Neural progenitor cell (in vitro differentiated cells): ENCODE measurements at regions not wholly inside any gene's neighbourhood (a gene's known extent, or its start where the extent isn't known, plus 50 kb on each side); places are given as distances from the start of the nearest gene placed in this dataset.

Experiments used
- DNase-seq: peaks from one replicate; pipeline ENCODE4 v3.0.0-alpha.2; 2016; ENCODE audit warnings: low spot score
- H2AFZ ChIP-seq: fragments of 200-600 bp; sonication (generic); replicated peaks from 2 replicates; pipeline ENCODE4 v1.6.1; 2016; ENCODE audit warnings: antibody characterized with exemption
- H3F3A ChIP-seq: fragments of 200-600 bp; sonication (generic); 2 replicates; pipeline ENCODE4 v1.6.1; 2016; ENCODE audit warnings: antibody characterized with exemption, low read depth
- H3K27ac ChIP-seq: fragments of 200-600 bp; sonication (generic); 2 replicates; pipeline ENCODE4 v1.5.1; 2016; ENCODE audit warnings: mild to moderate bottlenecking
- H3K27me3 ChIP-seq: fragments of 200-600 bp; sonication (generic); 2 replicates; pipeline ENCODE4 v1.6.1; 2016; ENCODE audit warnings: mild to moderate bottlenecking, moderate library complexity
- H3K36me3 ChIP-seq: fragments of 200-600 bp; sonication (generic); 2 replicates; pipeline ENCODE4 v1.5.1; 2016
- H3K4me1 ChIP-seq: fragments of 200-600 bp; sonication (generic); 2 replicates; pipeline ENCODE4 v1.6.1; 2016; ENCODE audit warnings: mixed run types
- H3K4me2 ChIP-seq: fragments of 200-600 bp; sonication (generic); 2 replicates; pipeline ENCODE4 v1.6.1; 2016
- H3K4me3 ChIP-seq: fragments of 200-600 bp; sonication (generic); 2 replicates; pipeline ENCODE4 v1.5.1; 2016
- H3K79me2 ChIP-seq: fragments of 200-600 bp; sonication (generic); 2 replicates; pipeline ENCODE4 v1.6.1; 2016; ENCODE audit warnings: low read depth
- H3K9ac ChIP-seq: fragments of 200-600 bp; sonication (generic); 2 replicates; pipeline ENCODE4 v1.6.1; 2016
- H3K9me3 ChIP-seq: fragments of 200-600 bp; sonication (generic); 2 replicates; pipeline ENCODE4 v1.5.1; 2016; ENCODE audit warnings: low read depth
- H4K20me1 ChIP-seq: fragments of 200-600 bp; sonication (generic); 2 replicates; pipeline ENCODE4 v1.6.1; 2016; ENCODE audit warnings: low read depth
- H3K27ac Mint-ChIP-seq: 3 replicates; pipeline ENCODE4 v1.8.0; 2021; ENCODE audit warnings: mixed read lengths
- H3K27me3 Mint-ChIP-seq: 2 replicates; pipeline ENCODE4 v1.8.0; 2022; ENCODE audit warnings: low read depth, mild to moderate bottlenecking, inconsistent platforms, moderate library complexity, mixed read lengths; ENCODE audit not compliant: insufficient read depth
- H3K36me3 Mint-ChIP-seq: 3 replicates; pipeline ENCODE4 v1.8.0; 2021; ENCODE audit warnings: mixed read lengths
- H3K4me1 Mint-ChIP-seq: 3 replicates; pipeline ENCODE4 v1.8.0; 2021; ENCODE audit warnings: mixed read lengths
- H3K4me3 Mint-ChIP-seq: 3 replicates; pipeline ENCODE4 v1.8.0; 2021; ENCODE audit warnings: mild to moderate bottlenecking, moderate library complexity, mixed read lengths
- H3K9me3 Mint-ChIP-seq: 3 replicates; pipeline ENCODE4 v1.8.0; 2020; ENCODE audit warnings: mixed read lengths
- EZH2 ChIP-seq: fragments of 200-600 bp; sonication (generic); IDR thresholded peaks from 2 replicates; pipeline ENCODE4 v1.6.1; 2017; ENCODE audit warnings: antibody characterized with exemption, mild to moderate bottlenecking, moderate library complexity
- EZH2phosphoT487 ChIP-seq: fragments of 200-600 bp; sonication (generic); IDR thresholded peaks from 2 replicates; pipeline ENCODE4 v1.6.1; 2017; ENCODE audit warnings: antibody characterized with exemption
- TF ChIP-seq, protein P1 (sequence below): fragments of 200-600 bp; sonication (generic); IDR thresholded peaks from 2 replicates; pipeline ENCODE4 v1.5.1; 2017; ENCODE audit warnings: antibody characterized with exemption, mild to moderate bottlenecking

DNA sequence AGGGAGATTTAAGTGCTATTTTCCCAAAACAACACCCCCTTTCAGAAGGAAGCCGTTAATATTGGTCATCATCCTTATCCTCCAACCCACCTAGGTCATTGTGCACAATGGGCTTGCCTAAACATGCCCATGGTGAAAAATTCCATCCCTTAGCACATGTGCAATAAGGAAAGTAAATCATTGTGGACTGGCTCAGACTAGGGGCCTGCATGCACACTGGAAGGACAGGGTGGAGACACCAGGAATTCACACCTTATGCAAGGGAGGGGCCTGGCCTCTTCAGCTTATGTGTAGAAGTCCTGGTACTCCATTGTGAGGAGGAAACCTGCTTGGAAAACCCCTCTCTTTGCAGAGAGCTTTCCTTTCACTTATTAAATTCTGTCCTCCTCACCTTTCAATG, 311.4 kb upstream of the NDST4 start:
- Mint-ChIP-seq H3K4me3 (no peak overlapping the region), H3K36me3 (peaks cover 3% of the 10 kb centered on the region), H3K27me3 (no peaks in the 10 kb centered on the region), H3K27ac (no peak overlapping the region), H3K9me3 (peaks cover 10% of the 10 kb centered on the region), H3K4me1 (no peaks in the 10 kb centered on the region)
- Histone ChIP-seq H2AFZ (peak overlapping the region; percentile 5), H3K4me1 (no peaks in the 10 kb centered on the region), H3F3A (no peaks in the 10 kb centered on the region), H3K36me3 (no peaks in the 10 kb centered on the region), H3K79me2 (no peaks in the 10 kb centered on the region), H3K4me2 (no peak overlapping the region), H3K27ac (no peak overlapping the region), H3K27me3 (no peaks in the 10 kb centered on the region), H3K9ac (no peak overlapping the region), H4K20me1 (no peaks in the 10 kb centered on the region), H3K4me3 (no peak overlapping the region), H3K9me3 (no peaks in the 10 kb centered on the region)
- no peak for DNase-seq
- TF ChIP-seq EZH2phosphoT487 (no peak), EZH2 (no peak)
- TF ChIP-seq, protein P1, sequence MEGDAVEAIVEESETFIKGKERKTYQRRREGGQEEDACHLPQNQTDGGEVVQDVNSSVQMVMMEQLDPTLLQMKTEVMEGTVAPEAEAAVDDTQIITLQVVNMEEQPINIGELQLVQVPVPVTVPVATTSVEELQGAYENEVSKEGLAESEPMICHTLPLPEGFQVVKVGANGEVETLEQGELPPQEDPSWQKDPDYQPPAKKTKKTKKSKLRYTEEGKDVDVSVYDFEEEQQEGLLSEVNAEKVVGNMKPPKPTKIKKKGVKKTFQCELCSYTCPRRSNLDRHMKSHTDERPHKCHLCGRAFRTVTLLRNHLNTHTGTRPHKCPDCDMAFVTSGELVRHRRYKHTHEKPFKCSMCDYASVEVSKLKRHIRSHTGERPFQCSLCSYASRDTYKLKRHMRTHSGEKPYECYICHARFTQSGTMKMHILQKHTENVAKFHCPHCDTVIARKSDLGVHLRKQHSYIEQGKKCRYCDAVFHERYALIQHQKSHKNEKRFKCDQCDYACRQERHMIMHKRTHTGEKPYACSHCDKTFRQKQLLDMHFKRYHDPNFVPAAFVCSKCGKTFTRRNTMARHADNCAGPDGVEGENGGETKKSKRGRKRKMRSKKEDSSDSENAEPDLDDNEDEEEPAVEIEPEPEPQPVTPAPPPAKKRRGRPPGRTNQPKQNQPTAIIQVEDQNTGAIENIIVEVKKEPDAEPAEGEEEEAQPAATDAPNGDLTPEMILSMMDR, result no peak

DNA sequence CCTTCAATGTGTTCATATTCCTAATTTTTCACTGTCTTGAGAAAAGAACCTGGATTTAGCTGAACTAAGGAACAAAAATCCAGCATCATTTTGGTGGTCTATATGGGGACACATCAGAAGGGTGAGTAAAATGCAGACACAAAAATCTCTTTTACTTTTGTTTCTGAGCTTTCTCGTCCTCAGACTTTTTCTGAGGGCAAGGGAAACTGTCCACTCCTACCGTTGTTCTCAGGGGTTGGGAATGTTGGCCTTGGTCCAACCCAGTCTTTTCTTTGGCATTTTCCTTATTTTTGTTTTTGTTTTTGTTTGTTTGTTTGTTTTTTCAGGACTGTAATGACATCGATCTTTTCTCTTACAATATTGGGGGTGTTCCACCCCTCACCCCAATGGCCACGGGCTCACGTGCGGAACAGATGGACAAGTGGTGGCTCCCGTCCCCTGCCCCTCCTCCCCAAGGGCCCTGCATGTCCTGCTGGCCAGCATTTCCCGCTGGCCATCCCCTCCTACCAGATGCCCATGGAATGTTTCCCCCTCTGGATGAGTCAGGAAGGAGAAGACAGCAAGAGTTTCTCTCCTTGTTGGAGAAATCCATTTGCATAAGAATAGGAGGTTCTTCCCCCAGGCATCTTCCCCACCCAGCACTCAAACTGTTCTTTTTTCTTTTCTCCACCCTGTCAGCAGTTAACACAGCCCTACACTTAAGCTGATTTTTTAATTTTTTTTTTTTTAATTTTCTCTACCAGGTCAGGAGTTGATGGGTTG, 305.4 kb upstream of the NDST4 start:
- H3K4me1 Mint-ChIP-seq, result no peaks in the 10 kb centered on the region
- H3F3A ChIP-seq, result no peaks in the 10 kb centered on the region
- H2AFZ ChIP-seq, result no peak overlapping the region
- H4K20me1 ChIP-seq, result no peaks in the 10 kb centered on the region
- TF ChIP-seq EZH2phosphoT487, result no peak
- no peak for TF ChIP-seq EZH2
- TF ChIP-seq, protein P1, result no peak
- no peak overlapping the region for H3K27ac Mint-ChIP-seq
- no peaks in the 10 kb centered on the region for H3K27me3 Mint-ChIP-seq
- H3K4me2 ChIP-seq, result no peak overlapping the region
- no peak for DNase-seq
- H3K4me3 Mint-ChIP-seq, result no peak overlapping the region
- H3K27ac ChIP-seq, result no peak overlapping the region
- peaks cover 16% of the 10 kb centered on the region for H3K9me3 Mint-ChIP-seq
- H3K4me1 ChIP-seq, result no peaks in the 10 kb centered on the region
- no peak overlapping the region for H3K4me3 ChIP-seq
- no peaks in the 10 kb centered on the region for H3K9me3 ChIP-seq
- H3K9ac ChIP-seq, result no peak overlapping the region
- no peaks in the 10 kb centered on the region for H3K79me2 ChIP-seq
- peaks cover 3% of the 10 kb centered on the region for H3K36me3 Mint-ChIP-seq
- no peaks in the 10 kb centered on the region for H3K36me3 ChIP-seq
- H3K27me3 ChIP-seq, result no peaks in the 10 kb centered on the region

DNA sequence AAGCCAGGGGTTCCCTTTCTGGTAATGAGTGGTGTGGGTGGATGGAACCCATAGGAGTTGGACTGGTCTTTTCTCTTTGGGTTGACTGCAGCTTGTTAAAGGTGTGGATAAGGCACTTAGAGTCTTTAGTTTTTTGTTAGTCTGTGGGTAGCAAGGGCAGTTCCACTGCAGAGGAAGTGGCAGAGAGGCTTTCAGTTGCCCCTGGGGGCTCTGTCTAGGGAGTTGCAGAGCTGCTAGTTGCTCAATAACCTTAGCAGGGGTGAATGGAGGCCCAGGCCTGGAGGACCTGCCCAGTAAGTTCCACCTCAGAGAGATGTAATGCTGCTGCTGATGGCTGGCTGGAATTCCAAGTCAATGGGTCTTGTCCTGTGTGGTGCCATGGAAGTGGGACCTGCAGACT, 282.6 kb upstream of the NDST4 start:
- TF ChIP-seq, protein P1, result no peak
- TF ChIP-seq EZH2phosphoT487 (no peak), EZH2 (no peak)
- no peak overlapping the region for H3K27ac ChIP-seq
- peaks cover 2% of the 10 kb centered on the region for H3K27me3 Mint-ChIP-seq
- no peak overlapping the region for H3K4me2 ChIP-seq
- H3K4me1 ChIP-seq, result no peaks in the 10 kb centered on the region
- no peaks in the 10 kb centered on the region for H3K9me3 ChIP-seq
- no peaks in the 10 kb centered on the region for H3K79me2 ChIP-seq
- H3K4me3 ChIP-seq, result no peak overlapping the region
- no peaks in the 10 kb centered on the region for H3K36me3 Mint-ChIP-seq
- H3F3A ChIP-seq, result no peaks in the 10 kb centered on the region
- peaks cover 18% of the 10 kb centered on the region for H3K9me3 Mint-ChIP-seq
- no peak overlapping the region for H2AFZ ChIP-seq
- no peaks in the 10 kb centered on the region for H3K4me1 Mint-ChIP-seq
- peaks cover 6% of the 10 kb centered on the region for H3K36me3 ChIP-seq
- no peak for DNase-seq
- H3K27me3 ChIP-seq, result no peaks in the 10 kb centered on the region
- H3K9ac ChIP-seq, result no peak overlapping the region
- H3K4me3 Mint-ChIP-seq, result no peak overlapping the region
- H4K20me1 ChIP-seq, result no peaks in the 10 kb centered on the region
- no peak overlapping the region for H3K27ac Mint-ChIP-seq
